Endodermal cell (in vitro differentiated cells): ENCODE measurements at regions not wholly inside any gene's neighbourhood (a gene's known extent, or its start where the extent isn't known, plus 50 kb on each side); places are given as distances from the start of the nearest gene placed in this dataset.

Experiments used
- DNase-seq: peaks from one replicate; pipeline ENCODE4 v3.0.0-alpha.2; 2017
- H3K27ac ChIP-seq: 2 replicates; pipeline ENCODE4 v1.5.1; 2013; ENCODE audit warnings: mild to moderate bottlenecking, low read depth, low read length, moderate library complexity
- H3K27me3 ChIP-seq: 2 replicates; pipeline ENCODE4 v1.6.1; 2013; ENCODE audit warnings: mild to moderate bottlenecking, low read length, moderate library complexity; ENCODE audit not compliant: insufficient read depth, control insufficient read depth, poor library complexity, severe bottlenecking
- H3K36me3 ChIP-seq: 2 replicates; pipeline ENCODE4 v1.7.0; 2013; ENCODE audit warnings: mild to moderate bottlenecking, low read length, moderate library complexity; ENCODE audit not compliant: control insufficient read depth, insufficient read depth
- H3K4me1 ChIP-seq: one replicate; pipeline ENCODE4 v1.7.0; 2013; ENCODE audit warnings: low read length; ENCODE audit not compliant: control insufficient read depth, insufficient read depth
- H3K4me3 ChIP-seq: 2 replicates; pipeline ENCODE4 v1.5.1; 2013; ENCODE audit warnings: mild to moderate bottlenecking, low read length, moderate library complexity
- H3K9ac ChIP-seq: 2 replicates; pipeline ENCODE4 v1.6.1; 2013; ENCODE audit warnings: mild to moderate bottlenecking, low read length, moderate library complexity; ENCODE audit not compliant: poor library complexity, severe bottlenecking; ENCODE audit errors: extremely low read depth
- H3K9me3 ChIP-seq: 2 replicates; pipeline ENCODE4 v1.6.1; 2013; ENCODE audit warnings: mild to moderate bottlenecking, low read length, moderate library complexity; ENCODE audit not compliant: control insufficient read depth
- H3K27ac Mint-ChIP-seq: 2 replicates; pipeline ENCODE4 v1.8.0; 2020; ENCODE audit warnings: mixed read lengths
- H3K27me3 Mint-ChIP-seq: 2 replicates; pipeline ENCODE4 v1.8.0; 2021; ENCODE audit warnings: mild to moderate bottlenecking, mixed read lengths; ENCODE audit not compliant: insufficient read depth
- H3K36me3 Mint-ChIP-seq: 2 replicates; pipeline ENCODE4 v1.8.0; 2020; ENCODE audit warnings: low read depth, mixed read lengths
- H3K4me1 Mint-ChIP-seq: 2 replicates; pipeline ENCODE4 v1.8.0; 2020; ENCODE audit warnings: mixed read lengths
- H3K4me3 Mint-ChIP-seq: 2 replicates; pipeline ENCODE4 v1.8.0; 2020; ENCODE audit warnings: mild to moderate bottlenecking, moderate library complexity, mixed read lengths
- H3K9me3 Mint-ChIP-seq: 2 replicates; pipeline ENCODE4 v1.8.0; 2020; ENCODE audit warnings: mild to moderate bottlenecking, mixed read lengths
- WGBS, 2 experiments: methylation state at CpG; one replicate each; pipeline versions ENCODE4 v1.1.5 to v1.1.7; 2013; ENCODE audit warnings: missing lambda C conversion rate in 2 of 2, mixed read lengths in 1 of 2; ENCODE audit not compliant: insufficient coverage in 1 of 2, insufficient read length in 1 of 2; 5-methylcytosine and 5-hydroxymethylcytosine counted together
- TF ChIP-seq, protein P1 (sequence below): fragments of 200-600 bp; sonication (generic); conservative IDR thresholded peaks from 2 replicates; pipeline ENCODE4 v1.5.0; 2021; ENCODE audit warnings: antibody characterized with exemption, mild to moderate bottlenecking

DNA sequence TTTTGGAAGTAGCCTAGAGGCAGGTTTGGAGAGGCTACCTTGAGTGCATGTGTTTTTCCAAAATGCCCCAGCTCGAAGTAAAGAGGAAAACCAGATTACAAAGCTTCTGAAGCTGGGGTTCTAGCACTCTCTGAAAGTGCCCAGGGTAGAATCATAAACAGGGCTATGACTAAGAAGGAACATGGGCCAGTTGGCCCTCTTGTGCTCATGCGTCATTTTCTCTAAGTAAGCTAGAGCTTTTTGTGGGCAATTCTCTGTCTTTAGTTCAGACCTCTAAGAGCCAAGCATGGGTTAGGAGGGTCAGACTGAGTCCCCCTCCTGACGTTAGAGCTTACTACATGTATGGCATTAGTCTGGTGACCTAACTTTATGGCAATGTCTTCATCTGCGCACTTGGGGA, 129.5 kb upstream of the UMPS start:
- TF ChIP-seq, protein P1, sequence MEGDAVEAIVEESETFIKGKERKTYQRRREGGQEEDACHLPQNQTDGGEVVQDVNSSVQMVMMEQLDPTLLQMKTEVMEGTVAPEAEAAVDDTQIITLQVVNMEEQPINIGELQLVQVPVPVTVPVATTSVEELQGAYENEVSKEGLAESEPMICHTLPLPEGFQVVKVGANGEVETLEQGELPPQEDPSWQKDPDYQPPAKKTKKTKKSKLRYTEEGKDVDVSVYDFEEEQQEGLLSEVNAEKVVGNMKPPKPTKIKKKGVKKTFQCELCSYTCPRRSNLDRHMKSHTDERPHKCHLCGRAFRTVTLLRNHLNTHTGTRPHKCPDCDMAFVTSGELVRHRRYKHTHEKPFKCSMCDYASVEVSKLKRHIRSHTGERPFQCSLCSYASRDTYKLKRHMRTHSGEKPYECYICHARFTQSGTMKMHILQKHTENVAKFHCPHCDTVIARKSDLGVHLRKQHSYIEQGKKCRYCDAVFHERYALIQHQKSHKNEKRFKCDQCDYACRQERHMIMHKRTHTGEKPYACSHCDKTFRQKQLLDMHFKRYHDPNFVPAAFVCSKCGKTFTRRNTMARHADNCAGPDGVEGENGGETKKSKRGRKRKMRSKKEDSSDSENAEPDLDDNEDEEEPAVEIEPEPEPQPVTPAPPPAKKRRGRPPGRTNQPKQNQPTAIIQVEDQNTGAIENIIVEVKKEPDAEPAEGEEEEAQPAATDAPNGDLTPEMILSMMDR = no peak
- H3K36me3 ChIP-seq = no peaks in the 10 kb centered on the region
- H3K4me3 ChIP-seq = no peak overlapping the region
- no peaks in the 10 kb centered on the region for H3K9me3 ChIP-seq
- Mint-ChIP-seq H3K4me3 (no peak overlapping the region), H3K27ac (no peak overlapping the region), H3K36me3 (no peaks in the 10 kb centered on the region), H3K9me3 (no peaks in the 10 kb centered on the region), H3K4me1 (peaks cover 20% of the 10 kb centered on the region), H3K27me3 (peaks cover 2% of the 10 kb centered on the region)
- no peaks in the 10 kb centered on the region for H3K27me3 ChIP-seq
- H3K27ac ChIP-seq = no peak overlapping the region
- 92 to 93% methylated on average over 4 of the region's 4 CpGs for WGBS, 2 experiments
- H3K4me1 ChIP-seq = no peaks in the 10 kb centered on the region
- no peak overlapping the region for H3K9ac ChIP-seq
- no peak for DNase-seq

DNA sequence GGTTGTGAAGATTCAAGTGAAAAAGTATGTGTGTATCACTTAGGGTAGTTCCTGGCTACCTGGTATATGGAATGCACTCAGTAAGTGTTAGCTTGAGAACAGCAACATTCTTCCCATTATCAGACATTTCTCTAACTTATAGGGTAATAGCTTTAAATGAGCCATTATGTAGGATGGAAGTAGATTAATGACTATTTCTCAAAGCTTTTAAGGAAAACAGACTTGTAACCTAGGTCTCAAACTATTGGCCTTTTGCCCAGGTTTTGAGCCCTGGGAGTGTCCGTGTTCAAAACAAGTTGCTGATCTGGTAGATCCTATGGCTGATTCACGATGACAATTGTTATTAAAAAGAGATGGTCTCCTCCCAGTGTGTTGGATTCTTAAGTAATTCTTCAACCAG, 129.1 kb upstream of the UMPS start:
- Histone ChIP-seq H3K9ac (no peak overlapping the region), H3K4me1 (no peaks in the 10 kb centered on the region), H3K27ac (no peak overlapping the region), H3K36me3 (no peaks in the 10 kb centered on the region), H3K9me3 (no peaks in the 10 kb centered on the region), H3K4me3 (no peak overlapping the region), H3K27me3 (no peaks in the 10 kb centered on the region)
- Mint-ChIP-seq H3K4me3 (no peak overlapping the region), H3K4me1 (peaks cover 20% of the 10 kb centered on the region), H3K36me3 (no peaks in the 10 kb centered on the region), H3K9me3 (no peaks in the 10 kb centered on the region), H3K27ac (no peak overlapping the region), H3K27me3 (peaks cover 2% of the 10 kb centered on the region)
- 96 to 100% methylated on average over 2 of the region's 2 CpGs for WGBS, 2 experiments
- no peak for DNase-seq
- TF ChIP-seq, protein P1 = no peak

DNA sequence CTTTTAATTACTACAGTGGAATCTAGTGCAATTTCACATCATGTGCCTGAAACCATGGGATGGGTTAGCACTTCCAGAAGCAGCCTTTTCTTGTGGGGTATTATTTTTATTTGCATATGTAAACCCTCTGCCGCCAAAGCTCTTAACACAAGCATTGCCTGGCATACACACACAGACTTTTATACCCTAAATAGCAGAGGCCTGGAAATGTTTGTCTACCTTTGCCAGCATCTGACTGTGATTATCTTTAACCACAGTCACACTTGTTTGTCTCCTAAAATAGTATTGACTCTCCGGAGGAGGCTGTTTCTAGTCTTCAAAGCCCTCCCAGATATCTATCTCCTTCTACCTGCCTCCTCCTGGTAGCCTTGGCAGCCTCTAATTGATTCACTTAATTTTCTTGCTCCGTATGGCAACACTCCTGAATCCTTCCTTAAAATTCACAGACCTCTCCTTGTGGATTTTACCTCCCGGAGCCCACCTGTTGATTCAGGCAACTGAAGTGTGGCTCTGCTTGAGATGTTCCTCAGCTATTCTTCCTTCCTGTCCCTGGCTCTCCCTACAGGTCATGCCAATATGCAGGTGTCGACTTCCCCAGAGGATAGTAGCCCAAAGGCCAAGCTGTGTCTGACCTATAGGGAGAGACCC, 127.1 kb upstream of the UMPS start:
- 64 to 80% methylated on average over 4 to 5 of the region's 5 CpGs for WGBS, 2 experiments
- Mint-ChIP-seq H3K4me1 (peaks cover 15% of the 10 kb centered on the region), H3K27me3 (peaks cover 2% of the 10 kb centered on the region), H3K27ac (no peak overlapping the region), H3K36me3 (no peaks in the 10 kb centered on the region), H3K9me3 (no peaks in the 10 kb centered on the region), H3K4me3 (no peak overlapping the region)
- Histone ChIP-seq H3K27ac (no peak overlapping the region), H3K9me3 (no peaks in the 10 kb centered on the region), H3K4me3 (no peak overlapping the region), H3K4me1 (no peaks in the 10 kb centered on the region), H3K36me3 (no peaks in the 10 kb centered on the region), H3K9ac (no peak overlapping the region), H3K27me3 (no peaks in the 10 kb centered on the region)
- TF ChIP-seq, protein P1 = no peak
- DNase-seq = no peak
